ENCODE measurements at regions not wholly inside any gene's neighbourhood (a gene's known extent, or its start where the extent isn't known, plus 50 kb on each side); places are given as distances from the start of the nearest gene placed in this dataset.

DNA sequence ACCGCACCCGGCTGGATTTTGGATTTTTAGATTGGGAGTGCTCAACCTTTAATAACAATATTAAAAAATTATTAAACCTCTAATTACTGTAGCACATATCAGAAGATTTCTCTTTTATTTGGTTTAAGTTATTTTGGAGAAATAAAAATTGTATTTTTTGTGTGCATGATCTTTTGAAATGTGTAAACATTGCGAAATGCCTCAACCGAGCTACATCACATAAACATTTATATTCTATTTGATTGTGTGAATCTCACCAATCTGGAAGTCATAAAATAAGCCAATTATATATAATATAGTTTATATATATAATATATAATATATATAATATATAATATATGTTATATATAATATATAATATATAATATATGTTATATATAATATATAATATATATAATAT is 696.2 kb upstream of the RBFOX1 start:
- no peak for DNase-seq
- Histone ChIP-seq H3K36me3 (ENCODE audit: control insufficient read depth, insufficient read depth, low read length) (no peaks in the 10 kb centered on the region), H3K27ac (ENCODE audit: insufficient read depth, low read length, poor library complexity, severe bottlenecking) (no peak overlapping the region), H3K4me3 (ENCODE audit: insufficient read depth, low read depth, low read length, poor library complexity, severe bottlenecking) (no peak overlapping the region), H3K27me3 (replicated peaks; ENCODE audit: control insufficient read depth, insufficient read depth, low read length, poor library complexity, severe bottlenecking) (no peaks in the 10 kb centered on the region), H3K4me1 (ENCODE audit: control insufficient read depth, insufficient read depth, low read length, poor library complexity, severe bottlenecking) (no peaks in the 10 kb centered on the region), H3K9me3 (ENCODE audit: control insufficient read depth, low read length) (no peaks in the 10 kb centered on the region)

DNA sequence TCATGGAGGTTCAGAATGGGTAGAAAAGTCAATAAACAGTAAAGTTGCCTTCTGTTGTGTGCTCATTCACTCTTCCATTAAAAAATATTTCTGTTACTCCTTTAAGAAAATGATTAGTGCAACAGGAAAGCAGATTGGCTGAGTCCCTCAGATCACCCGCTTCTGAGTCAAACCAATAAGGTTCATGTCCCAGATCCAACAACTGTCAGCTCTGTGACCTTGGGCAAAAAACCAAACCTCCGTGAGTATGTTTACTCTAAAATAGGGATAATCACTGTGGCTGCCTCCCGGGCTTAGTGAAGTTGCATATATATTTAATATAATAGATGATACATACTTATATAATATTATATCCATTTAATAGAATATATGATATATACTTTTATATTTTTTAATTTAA is 698.5 kb upstream of the RBFOX1 start:
- Histone ChIP-seq H3K9me3 (ENCODE audit: control insufficient read depth, low read length) (no peaks in the 10 kb centered on the region), H3K36me3 (ENCODE audit: control insufficient read depth, insufficient read depth, low read length) (no peaks in the 10 kb centered on the region), H3K4me1 (ENCODE audit: control insufficient read depth, insufficient read depth, low read length, poor library complexity, severe bottlenecking) (no peaks in the 10 kb centered on the region), H3K27ac (ENCODE audit: insufficient read depth, low read length, poor library complexity, severe bottlenecking) (no peak overlapping the region), H3K27me3 (replicated peaks; ENCODE audit: control insufficient read depth, insufficient read depth, low read length, poor library complexity, severe bottlenecking) (no peaks in the 10 kb centered on the region), H3K4me3 (ENCODE audit: insufficient read depth, low read depth, low read length, poor library complexity, severe bottlenecking) (no peak overlapping the region)
- DNase-seq = no peak

DNA sequence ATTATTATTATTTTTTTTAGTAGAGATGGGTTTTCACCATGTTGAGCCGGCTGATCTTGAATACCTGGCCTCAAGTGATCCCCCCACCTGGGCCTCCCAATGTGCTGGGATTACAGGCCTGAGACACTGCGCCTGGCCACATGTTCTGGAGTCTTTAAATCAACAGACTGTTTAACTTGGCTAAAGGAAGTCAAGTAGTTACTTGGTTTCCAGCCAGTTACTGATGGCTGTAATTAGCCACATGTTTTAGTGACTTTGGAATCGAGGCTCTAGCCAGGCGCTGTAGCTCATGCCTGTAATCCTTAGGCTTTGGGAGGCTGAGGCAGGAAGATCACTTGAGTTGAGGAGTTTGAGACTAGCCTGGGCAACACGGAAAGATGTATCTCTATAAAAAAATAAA is 699.2 kb upstream of the RBFOX1 start:
- H3K4me3 ChIP-seq (ENCODE audit: insufficient read depth, low read depth, low read length, poor library complexity, severe bottlenecking) = no peak overlapping the region
- H3K27ac ChIP-seq (ENCODE audit: insufficient read depth, low read length, poor library complexity, severe bottlenecking) = no peak overlapping the region
- H3K27me3 ChIP-seq (replicated peaks; ENCODE audit: control insufficient read depth, insufficient read depth, low read length, poor library complexity, severe bottlenecking) = no peaks in the 10 kb centered on the region
- H3K36me3 ChIP-seq (ENCODE audit: control insufficient read depth, insufficient read depth, low read length) = no peaks in the 10 kb centered on the region
- DNase-seq = no peak
- no peaks in the 10 kb centered on the region for H3K9me3 ChIP-seq (ENCODE audit: control insufficient read depth, low read length)
- H3K4me1 ChIP-seq (ENCODE audit: control insufficient read depth, insufficient read depth, low read length, poor library complexity, severe bottlenecking) = no peaks in the 10 kb centered on the region

DNA sequence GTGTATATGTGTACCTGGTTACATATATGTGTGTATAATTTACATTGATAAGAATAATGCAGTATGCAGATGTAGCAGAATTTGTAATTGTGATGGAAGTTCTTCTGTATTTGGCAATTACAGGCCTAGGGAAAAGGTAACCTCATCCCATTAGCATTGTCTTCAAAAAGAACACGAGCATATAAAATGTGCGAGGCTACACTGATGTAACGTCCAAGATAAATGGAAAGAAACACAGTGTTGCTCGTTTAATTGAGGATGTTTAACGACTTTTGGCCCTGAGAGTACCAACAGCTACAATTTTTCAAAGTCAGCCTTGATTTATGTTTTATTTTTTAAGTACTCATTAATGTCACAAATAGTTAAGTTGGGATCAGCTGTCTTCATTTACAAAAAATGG is 703.5 kb upstream of the RBFOX1 start:
- Histone ChIP-seq H3K36me3 (ENCODE audit: control insufficient read depth, insufficient read depth, low read length) (no peaks in the 10 kb centered on the region), H3K27me3 (replicated peaks; ENCODE audit: control insufficient read depth, insufficient read depth, low read length, poor library complexity, severe bottlenecking) (no peaks in the 10 kb centered on the region), H3K9me3 (ENCODE audit: control insufficient read depth, low read length) (no peaks in the 10 kb centered on the region), H3K4me3 (ENCODE audit: insufficient read depth, low read depth, low read length, poor library complexity, severe bottlenecking) (no peak overlapping the region), H3K27ac (ENCODE audit: insufficient read depth, low read length, poor library complexity, severe bottlenecking) (no peak overlapping the region), H3K4me1 (ENCODE audit: control insufficient read depth, insufficient read depth, low read length, poor library complexity, severe bottlenecking) (no peaks in the 10 kb centered on the region)
- DNase-seq = no peak

DNA sequence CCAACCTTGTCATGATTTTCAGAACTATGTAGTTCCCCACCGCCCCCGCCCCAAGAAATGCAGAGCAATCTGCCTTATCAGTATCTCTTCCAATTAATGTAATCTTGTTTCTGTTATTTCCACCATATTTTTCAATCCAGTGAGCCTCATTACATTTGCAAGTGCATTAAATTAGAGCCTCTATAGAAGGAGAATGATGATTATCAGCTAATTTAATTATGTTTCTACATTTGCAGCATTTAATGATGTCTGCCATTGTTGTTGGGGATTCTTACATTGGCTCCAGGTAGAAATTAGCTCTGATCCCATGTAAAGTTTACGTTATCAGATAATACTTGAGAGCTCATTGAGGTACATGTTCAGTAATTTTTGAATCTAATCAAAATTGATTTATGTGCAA is 707.0 kb upstream of the RBFOX1 start:
- no peak for DNase-seq
- Histone ChIP-seq H3K36me3 (ENCODE audit: control insufficient read depth, insufficient read depth, low read length) (no peaks in the 10 kb centered on the region), H3K27ac (ENCODE audit: insufficient read depth, low read length, poor library complexity, severe bottlenecking) (no peak overlapping the region), H3K4me3 (ENCODE audit: insufficient read depth, low read depth, low read length, poor library complexity, severe bottlenecking) (no peak overlapping the region), H3K9me3 (ENCODE audit: control insufficient read depth, low read length) (no peaks in the 10 kb centered on the region), H3K27me3 (replicated peaks; ENCODE audit: control insufficient read depth, insufficient read depth, low read length, poor library complexity, severe bottlenecking) (no peaks in the 10 kb centered on the region), H3K4me1 (ENCODE audit: control insufficient read depth, insufficient read depth, low read length, poor library complexity, severe bottlenecking) (no peaks in the 10 kb centered on the region)

DNA sequence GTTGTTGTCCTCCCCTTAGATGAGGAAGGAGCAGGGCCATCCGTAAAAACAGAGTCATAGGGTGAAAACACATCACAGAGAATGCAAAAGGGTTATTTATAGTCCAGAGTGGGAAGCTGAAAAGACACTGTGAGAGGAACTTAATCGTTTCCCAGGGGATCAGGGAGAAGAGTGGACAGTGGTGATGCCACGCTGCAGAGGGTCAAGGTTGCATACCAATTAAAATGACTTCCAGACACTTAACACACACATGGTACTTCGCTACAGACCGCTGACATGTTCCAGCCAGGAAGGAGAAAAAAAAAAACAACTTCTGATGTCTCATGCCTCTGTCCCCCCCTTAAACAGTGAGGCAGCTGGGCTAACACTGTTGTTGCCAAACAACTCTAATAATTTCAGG is 713.8 kb upstream of the RBFOX1 start:
- H3K27ac ChIP-seq (ENCODE audit: insufficient read depth, low read length, poor library complexity, severe bottlenecking) = no peak overlapping the region
- H3K4me3 ChIP-seq (ENCODE audit: insufficient read depth, low read depth, low read length, poor library complexity, severe bottlenecking) = no peak overlapping the region
- no peaks in the 10 kb centered on the region for H3K27me3 ChIP-seq (replicated peaks; ENCODE audit: control insufficient read depth, insufficient read depth, low read length, poor library complexity, severe bottlenecking)
- H3K9me3 ChIP-seq (ENCODE audit: control insufficient read depth, low read length) = no peaks in the 10 kb centered on the region
- no peaks in the 10 kb centered on the region for H3K4me1 ChIP-seq (ENCODE audit: control insufficient read depth, insufficient read depth, low read length, poor library complexity, severe bottlenecking)
- no peak for DNase-seq
- H3K36me3 ChIP-seq (ENCODE audit: control insufficient read depth, insufficient read depth, low read length) = no peaks in the 10 kb centered on the region

DNA sequence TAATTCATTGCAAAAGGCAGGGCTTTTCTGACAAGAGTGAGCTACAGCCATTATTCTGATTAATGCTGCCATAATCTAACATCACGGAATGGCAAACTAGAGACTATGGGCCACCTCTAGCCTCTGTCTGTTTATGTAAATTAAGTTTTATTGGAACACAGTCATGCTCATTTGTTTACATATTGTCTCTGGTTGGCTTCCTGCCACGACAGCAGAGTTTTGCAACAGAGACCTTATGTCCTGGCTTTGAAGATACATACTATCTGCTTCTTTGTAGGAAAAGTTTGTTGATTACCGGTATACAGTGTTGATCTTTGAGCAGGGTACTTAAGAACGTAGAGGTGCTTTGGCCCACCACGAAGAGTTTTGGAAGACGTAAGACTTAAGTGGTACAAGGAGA is 715.9 kb upstream of the RBFOX1 start:
- no peaks in the 10 kb centered on the region for H3K4me1 ChIP-seq (ENCODE audit: control insufficient read depth, insufficient read depth, low read length, poor library complexity, severe bottlenecking)
- no peaks in the 10 kb centered on the region for H3K36me3 ChIP-seq (ENCODE audit: control insufficient read depth, insufficient read depth, low read length)
- no peaks in the 10 kb centered on the region for H3K9me3 ChIP-seq (ENCODE audit: control insufficient read depth, low read length)
- no peak overlapping the region for H3K4me3 ChIP-seq (ENCODE audit: insufficient read depth, low read depth, low read length, poor library complexity, severe bottlenecking)
- H3K27ac ChIP-seq (ENCODE audit: insufficient read depth, low read length, poor library complexity, severe bottlenecking) = no peak overlapping the region
- no peak for DNase-seq
- no peaks in the 10 kb centered on the region for H3K27me3 ChIP-seq (replicated peaks; ENCODE audit: control insufficient read depth, insufficient read depth, low read length, poor library complexity, severe bottlenecking)

DNA sequence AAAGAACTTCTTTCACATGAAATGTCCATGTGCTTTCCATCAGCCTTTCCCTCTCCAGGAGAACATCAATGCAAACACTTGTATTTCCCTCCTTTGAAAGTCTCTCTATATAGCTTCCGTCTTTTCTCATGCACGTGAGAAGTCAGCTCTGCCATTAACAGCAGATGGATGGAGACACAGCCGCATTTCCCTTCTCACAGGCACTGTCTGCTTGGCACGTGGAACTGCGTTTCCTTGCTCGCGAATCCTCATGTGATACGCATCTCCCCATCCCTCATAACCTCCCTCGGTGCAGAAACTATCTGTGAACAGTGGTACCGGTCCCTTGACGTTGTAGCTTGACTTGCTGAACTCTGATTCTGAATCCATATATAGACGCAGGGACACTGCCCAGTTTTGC is 717.0 kb upstream of the RBFOX1 start:
- H3K9me3 ChIP-seq (ENCODE audit: control insufficient read depth, low read length) = no peaks in the 10 kb centered on the region
- H3K4me1 ChIP-seq (ENCODE audit: control insufficient read depth, insufficient read depth, low read length, poor library complexity, severe bottlenecking) = no peaks in the 10 kb centered on the region
- no peaks in the 10 kb centered on the region for H3K36me3 ChIP-seq (ENCODE audit: control insufficient read depth, insufficient read depth, low read length)
- no peak for DNase-seq
- H3K4me3 ChIP-seq (ENCODE audit: insufficient read depth, low read depth, low read length, poor library complexity, severe bottlenecking) = no peak overlapping the region
- H3K27ac ChIP-seq (ENCODE audit: insufficient read depth, low read length, poor library complexity, severe bottlenecking) = no peak overlapping the region
- H3K27me3 ChIP-seq (replicated peaks; ENCODE audit: control insufficient read depth, insufficient read depth, low read length, poor library complexity, severe bottlenecking) = no peaks in the 10 kb centered on the region

DNA sequence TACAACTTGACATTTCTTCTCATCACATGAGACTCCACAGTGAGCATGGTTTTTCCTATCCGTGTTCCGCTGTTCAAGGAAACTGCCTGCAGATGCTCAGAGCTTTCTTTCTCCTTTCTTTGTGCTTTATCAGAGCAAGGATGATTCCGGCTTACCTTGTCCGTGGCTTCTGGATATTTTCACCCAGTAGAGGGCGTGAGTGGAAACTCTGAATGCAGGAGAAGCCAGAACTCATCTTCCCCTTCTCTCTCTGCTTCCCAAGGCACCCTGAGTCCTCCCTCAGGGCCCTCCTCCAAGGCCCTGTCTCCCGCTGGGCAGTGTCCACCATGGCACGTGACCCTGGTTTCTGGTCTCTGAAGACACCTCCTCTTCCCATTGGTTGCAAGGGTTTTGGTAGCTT is 721.1 kb upstream of the RBFOX1 start:
- DNase-seq = no peak
- Histone ChIP-seq H3K4me3 (ENCODE audit: insufficient read depth, low read depth, low read length, poor library complexity, severe bottlenecking) (no peak overlapping the region), H3K27me3 (replicated peaks; ENCODE audit: control insufficient read depth, insufficient read depth, low read length, poor library complexity, severe bottlenecking) (no peaks in the 10 kb centered on the region), H3K4me1 (ENCODE audit: control insufficient read depth, insufficient read depth, low read length, poor library complexity, severe bottlenecking) (no peaks in the 10 kb centered on the region), H3K27ac (ENCODE audit: insufficient read depth, low read length, poor library complexity, severe bottlenecking) (no peak overlapping the region), H3K36me3 (ENCODE audit: control insufficient read depth, insufficient read depth, low read length) (no peaks in the 10 kb centered on the region), H3K9me3 (ENCODE audit: control insufficient read depth, low read length) (no peaks in the 10 kb centered on the region)

DNA sequence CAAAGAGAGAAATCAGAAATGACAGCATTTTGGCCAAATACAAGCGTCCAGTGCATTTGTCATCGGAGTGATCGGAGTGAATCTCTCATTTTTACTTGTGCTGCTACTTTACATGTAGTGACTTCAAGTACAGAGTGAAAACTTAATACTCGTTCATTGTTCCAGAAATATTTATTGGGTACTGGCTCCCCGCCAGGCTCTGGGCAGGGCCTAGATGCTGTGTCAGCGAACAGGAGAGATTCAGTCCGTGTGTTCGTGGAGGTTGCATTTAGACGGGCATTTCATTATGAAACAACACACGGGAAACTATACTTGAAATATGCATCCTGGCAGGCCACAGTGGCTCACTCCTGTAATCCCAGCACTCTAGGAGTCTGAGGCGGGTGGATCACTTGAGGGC is 727.2 kb upstream of the RBFOX1 start:
- Histone ChIP-seq H3K36me3 (ENCODE audit: control insufficient read depth, insufficient read depth, low read length) (no peaks in the 10 kb centered on the region), H3K4me1 (ENCODE audit: control insufficient read depth, insufficient read depth, low read length, poor library complexity, severe bottlenecking) (no peaks in the 10 kb centered on the region), H3K27me3 (replicated peaks; ENCODE audit: control insufficient read depth, insufficient read depth, low read length, poor library complexity, severe bottlenecking) (no peaks in the 10 kb centered on the region), H3K4me3 (ENCODE audit: insufficient read depth, low read depth, low read length, poor library complexity, severe bottlenecking) (no peak overlapping the region), H3K9me3 (ENCODE audit: control insufficient read depth, low read length) (no peaks in the 10 kb centered on the region), H3K27ac (ENCODE audit: insufficient read depth, low read length, poor library complexity, severe bottlenecking) (no peak overlapping the region)
- no peak for DNase-seq

DNA sequence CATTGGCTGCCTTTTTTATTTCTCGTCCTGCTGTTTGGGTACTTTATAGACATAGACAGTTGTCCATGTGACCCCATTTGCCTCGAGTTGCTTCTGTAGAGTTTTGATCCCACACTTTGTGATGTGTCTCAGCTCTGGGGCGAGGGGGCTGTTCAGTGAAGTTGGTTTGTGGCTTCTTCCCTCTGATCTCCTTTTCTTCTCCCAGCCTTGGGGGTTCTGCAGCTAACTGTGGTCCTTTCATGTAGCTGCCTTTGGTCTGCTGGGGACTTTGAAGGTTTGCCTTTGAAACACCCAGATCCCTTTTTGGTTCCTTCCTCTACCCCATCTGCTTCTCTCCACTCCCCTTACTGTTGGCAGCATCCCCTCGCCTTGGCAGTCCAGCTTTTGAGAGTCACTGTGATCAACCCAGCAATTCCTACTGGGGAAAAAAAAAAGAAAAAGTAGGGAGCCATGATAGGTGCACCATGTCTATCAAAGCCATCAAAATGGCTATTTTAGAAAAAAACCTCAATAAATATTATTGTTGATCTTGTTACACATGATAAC is 728.8 kb upstream of the RBFOX1 start:
- no peak overlapping the region for H3K4me3 ChIP-seq (ENCODE audit: insufficient read depth, low read depth, low read length, poor library complexity, severe bottlenecking)
- H3K27me3 ChIP-seq (replicated peaks; ENCODE audit: control insufficient read depth, insufficient read depth, low read length, poor library complexity, severe bottlenecking) = no peaks in the 10 kb centered on the region
- H3K4me1 ChIP-seq (ENCODE audit: control insufficient read depth, insufficient read depth, low read length, poor library complexity, severe bottlenecking) = no peaks in the 10 kb centered on the region
- no peaks in the 10 kb centered on the region for H3K9me3 ChIP-seq (ENCODE audit: control insufficient read depth, low read length)
- no peak overlapping the region for H3K27ac ChIP-seq (ENCODE audit: insufficient read depth, low read length, poor library complexity, severe bottlenecking)
- H3K36me3 ChIP-seq (ENCODE audit: control insufficient read depth, insufficient read depth, low read length) = no peaks in the 10 kb centered on the region
- DNase-seq = no peak

Measured in effector memory CD4-positive, alpha-beta T cell (primary cell).